NCI-H226 (cell line): ENCODE measurements at regions not wholly inside any gene's neighbourhood (a gene's known extent, or its start where the extent isn't known, plus 50 kb on each side); places are given as distances from the start of the nearest gene placed in this dataset.

ENCODE experiments used
- DNase-seq: peaks from one replicate; pipeline ENCODE4 v3.0.0-alpha.2; 2015

DNA sequence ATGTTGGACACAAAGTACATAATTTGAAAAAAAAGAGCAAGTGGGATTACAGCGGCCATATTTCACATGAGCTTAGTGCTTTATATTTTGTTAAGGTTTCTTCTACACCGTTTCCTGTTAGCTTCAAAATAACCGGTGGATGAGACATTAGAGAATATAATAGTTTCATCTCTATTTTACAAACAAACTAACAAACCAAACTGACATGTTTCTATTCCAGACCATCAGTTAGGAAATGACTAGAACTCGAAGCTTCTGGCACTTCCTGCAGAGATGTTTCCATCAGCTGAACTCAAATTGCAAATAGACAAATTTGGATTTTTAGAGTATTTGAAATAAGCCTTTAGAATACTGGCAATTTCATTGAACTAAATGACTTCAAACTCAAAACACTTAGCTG, 86.5 kb downstream of the MTRR start:
- no peak for DNase-seq

GRCh38 chr5:7957329-7957728, 88.4 kb downstream of the MTRR start:
- DNase-seq = no peak

GRCh38 chr5:7960142-7960541, 91.2 kb downstream of the MTRR start:
- DNase-seq = no peak

- DNase-seq = no peak
These were observed 92.6 kb downstream of the MTRR start for GRCh38 chr5:7961540-7961939.

DNA sequence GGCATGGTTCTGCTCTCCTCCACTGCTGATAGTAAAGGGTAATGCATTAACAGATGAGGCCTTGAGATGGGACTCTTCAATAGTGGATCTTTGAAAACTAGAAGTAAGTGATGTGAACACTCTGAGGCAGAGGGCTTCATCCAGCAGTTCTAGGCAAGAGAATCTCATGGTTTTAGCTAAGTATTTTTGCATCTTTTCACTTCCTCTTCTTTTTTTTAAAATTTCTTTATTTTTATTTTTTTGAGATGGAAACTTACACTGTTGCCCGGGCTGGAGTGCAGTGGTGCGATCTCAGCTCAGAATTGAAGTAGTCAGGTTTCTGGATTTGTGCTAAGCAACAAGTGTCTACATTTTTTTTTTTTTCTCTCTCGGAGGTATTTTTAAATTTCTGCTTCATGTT, 101.9 kb downstream of the MTRR start:
- DNase-seq = no peak

DNA sequence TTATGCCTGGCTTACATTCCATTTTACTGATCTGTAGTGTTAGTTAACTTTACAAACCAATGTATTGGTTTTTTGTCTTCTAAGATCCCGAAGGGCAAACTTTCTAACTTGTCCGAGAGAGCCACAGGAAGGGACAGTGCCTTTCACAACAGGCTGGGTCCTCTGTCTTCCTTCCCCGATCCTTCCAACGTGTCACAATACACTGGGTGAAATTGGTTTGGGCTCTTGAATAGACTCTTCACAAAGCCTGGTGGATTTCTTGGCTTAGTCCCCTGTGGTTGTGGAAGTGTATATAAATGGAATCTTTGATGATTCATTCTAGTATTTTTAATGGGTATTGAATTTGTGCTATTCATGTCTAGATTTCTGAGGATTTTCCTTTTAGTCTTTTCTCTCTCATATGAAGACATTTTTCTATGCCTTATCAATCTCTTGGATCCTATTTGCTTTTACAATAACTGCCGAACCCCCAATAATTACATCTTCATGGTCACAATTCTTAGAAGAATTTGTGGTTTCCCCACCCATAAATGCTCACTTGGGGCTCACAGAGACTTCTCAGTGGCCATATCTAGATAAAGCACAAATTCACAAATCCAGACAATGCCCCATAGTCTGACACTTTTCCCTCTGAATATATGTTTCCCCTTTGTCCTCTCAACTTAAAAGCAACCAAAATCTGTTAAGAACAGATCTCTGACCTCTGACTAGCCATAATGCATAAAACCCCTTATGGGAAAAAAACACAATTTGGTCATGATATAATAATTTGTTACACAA, 107.7 kb downstream of the MTRR start:
- no peak for DNase-seq

- no peak for DNase-seq
These were observed 109.2 kb downstream of the MTRR start for GRCh38 chr5:7978114-7978513.

- DNase-seq = no peak
These were observed 110.0 kb downstream of the MTRR start for GRCh38 chr5:7978991-7979390.

- DNase-seq = no peak
These were observed 111.9 kb downstream of the MTRR start for GRCh38 chr5:7980881-7981280.

- DNase-seq = no peak
These were observed 114.5 kb downstream of the MTRR start for GRCh38 chr5:7983433-7983832.

DNA sequence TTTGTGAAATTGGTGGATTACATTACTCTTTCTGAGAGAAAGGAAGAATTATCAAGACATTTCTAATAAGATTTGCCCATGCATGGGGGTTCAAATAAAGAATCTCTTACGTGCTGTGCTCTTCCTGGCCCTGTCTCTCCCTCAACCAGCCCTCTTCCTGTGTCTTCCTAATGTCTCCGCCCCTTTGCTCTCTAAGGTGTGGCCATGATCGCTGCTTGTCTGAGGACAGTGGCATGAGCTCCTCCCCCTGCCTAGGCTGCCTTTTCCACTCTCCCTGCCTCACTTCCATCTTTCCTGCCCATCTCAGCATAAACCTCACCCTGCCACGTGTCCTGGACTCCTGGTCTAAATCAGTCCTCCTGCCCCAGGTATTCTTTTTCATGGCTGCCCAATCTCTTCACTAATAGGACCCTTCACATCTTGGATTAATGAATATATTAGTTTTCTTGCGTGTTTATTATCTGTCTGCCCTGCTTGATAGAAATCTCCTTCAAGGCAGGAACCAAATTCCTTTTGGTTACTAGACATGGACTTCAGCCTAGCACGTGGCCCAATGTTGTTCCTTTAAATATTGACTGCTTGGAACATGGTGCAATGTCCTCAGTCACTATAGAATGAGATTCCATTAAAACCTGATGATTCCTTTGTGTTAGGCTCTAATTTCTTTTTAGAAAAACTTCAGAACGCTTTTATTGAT, 122.3 kb downstream of the MTRR start:
- peak; percentile 10 for DNase-seq

GRCh38 chr5:7995688-7996294, 126.8 kb downstream of the MTRR start:
- no peak for DNase-seq

DNA sequence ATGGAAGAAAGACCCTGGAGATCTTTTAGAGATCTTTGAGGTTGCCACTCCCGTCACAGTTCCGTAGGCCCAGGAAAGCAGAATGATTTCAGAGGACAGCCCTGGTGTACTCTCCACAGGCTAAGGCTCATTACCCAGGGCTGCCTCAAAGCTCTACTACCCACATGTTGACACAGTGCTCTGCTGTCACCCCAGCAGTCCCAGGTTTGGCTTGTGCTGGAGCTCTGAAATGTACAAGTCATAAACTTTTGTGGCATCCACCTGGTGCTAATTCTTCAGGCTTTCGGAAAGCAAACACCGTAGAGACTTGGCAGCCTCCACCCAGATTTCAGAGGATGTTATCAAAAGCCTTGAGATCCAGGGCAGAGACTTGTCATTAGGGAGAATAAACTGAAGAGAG, 136.5 kb downstream of the MTRR start:
- DNase-seq = no peak

- DNase-seq = no peak
These were observed 143.4 kb downstream of the MTRR start for GRCh38 chr5:8012131-8012977.

DNA sequence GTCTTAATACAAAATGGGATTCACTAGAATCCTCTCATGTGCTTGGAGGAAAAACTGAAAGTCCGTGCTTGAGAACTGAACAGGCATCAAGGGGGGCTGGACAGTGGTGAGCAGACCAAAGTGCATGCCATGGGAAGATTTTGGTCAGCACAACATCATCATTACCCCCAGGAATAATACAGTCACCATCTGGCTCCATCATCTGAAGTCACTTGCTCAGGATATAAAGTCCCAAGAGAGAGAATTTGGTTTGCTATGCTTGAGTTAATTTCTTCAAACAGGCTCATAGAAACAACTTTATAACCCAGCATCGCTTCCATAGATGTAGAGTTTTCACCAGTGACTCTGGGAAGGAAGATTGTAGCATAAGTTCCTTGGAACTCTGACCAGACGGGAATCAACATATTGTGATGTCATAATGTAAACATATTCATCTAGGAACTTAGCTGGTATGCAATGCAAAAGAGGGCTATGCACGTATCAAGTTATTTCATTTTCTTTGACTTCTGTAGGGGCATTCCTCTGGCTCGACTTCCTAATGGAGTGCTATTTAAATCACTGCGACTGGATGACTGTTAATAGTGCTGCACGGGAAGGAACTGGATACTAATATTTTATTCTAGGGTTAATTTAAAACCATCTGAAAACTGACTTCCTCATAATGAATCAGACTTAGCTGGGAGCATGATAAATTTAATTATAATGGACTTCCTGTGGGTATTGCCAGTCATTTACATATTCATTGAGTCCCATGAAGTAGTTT, 145.2 kb downstream of the MTRR start:
- DNase-seq = no peak

DNA sequence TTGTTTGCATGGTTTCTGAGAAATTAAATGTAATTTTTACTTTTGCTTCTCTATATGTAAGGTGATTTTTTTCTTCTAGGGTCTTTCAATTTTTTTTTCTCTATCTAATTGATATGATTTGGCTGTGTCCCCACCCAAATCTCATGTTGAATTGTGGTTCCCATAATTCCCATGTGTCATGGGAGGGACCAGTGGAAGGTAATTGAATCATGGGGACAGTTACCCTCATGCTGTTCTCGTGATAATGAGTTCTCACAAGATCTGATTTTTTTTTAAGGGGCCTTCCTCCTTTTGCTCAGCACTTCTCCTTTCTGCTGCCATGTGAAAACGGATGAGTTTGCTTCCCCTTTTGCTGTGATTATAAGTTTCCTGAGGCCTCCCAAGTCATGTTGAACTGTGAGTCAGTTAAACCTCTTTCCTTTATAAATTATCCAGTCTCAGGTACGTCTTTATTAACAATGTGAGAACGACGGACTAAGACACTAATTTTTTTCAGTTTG, 150.8 kb downstream of the MTRR start:
- no peak for DNase-seq

GRCh38 chr5:8020861-8021514, 152.0 kb downstream of the MTRR start:
- no peak for DNase-seq

DNA sequence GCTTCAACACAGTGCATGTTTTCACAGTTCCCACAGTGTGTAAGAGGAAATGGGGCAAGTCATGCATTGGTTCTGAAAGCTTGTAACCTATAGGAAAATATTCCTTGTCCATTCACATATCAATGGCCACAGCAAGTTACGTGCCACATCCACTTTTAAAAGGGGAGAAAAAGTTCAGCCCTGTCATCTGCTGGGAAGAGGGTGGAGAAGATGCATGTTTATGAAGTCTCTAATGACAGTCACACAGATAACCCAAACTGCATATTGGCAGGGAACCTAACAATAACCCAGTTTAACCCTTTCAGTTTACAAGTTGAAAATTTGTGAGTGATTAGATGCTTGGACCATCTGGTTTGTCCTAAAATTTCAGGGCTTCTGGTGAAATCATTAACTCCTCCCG, 159.3 kb downstream of the MTRR start:
- DNase-seq = no peak

DNA sequence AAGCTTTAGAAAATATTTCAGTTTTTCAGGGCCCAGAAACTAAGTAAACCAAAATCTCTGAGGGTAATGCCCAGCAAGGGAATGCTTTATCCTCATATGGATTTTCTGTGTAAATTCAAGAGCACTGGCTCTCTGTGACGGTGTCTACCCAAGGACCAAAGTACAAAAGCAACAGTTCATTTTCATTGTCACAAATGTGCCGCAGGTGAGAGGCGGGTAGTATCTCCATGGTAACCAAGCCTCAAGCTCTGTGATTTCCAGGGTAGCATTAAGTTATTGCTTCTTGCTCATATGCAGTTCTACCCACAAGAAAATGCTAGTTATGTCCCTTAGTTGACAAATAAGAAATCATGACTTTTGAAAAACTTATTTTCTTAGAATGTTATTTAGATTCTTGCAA, 164.3 kb downstream of the MTRR start:
- DNase-seq = no peak

GRCh38 chr5:8034852-8035251, 165.9 kb downstream of the MTRR start:
- DNase-seq = no peak

GRCh38 chr5:8048920-8049319, 180.0 kb downstream of the MTRR start:
- DNase-seq = no peak
